H1 (cell line): ENCODE measurements at regions not wholly inside any gene's neighbourhood (a gene's known extent, or its start where the extent isn't known, plus 50 kb on each side); places are given as distances from the start of the nearest gene placed in this dataset.

Experiments
- ASH2L ChIP-seq: fragments of 200-600, 300-600 bp; sonication (generic); IDR thresholded peaks from one replicate; pipeline ENCODE4 v1.7.1; 2017; ENCODE audit warnings: low read length
- CTBP2 ChIP-seq: IDR thresholded peaks from 2 replicates; pipeline ENCODE4 v1.7.0; 2011; ENCODE audit warnings: borderline replicate concordance, mild to moderate bottlenecking, moderate library complexity, mixed read lengths, low read length; ENCODE audit not compliant: insufficient read depth, insufficient read length
- EZH2 ChIP-seq: fragments of 200-600 bp; sonication (generic); IDR thresholded peaks from 2 replicates; pipeline ENCODE4 v1.7.1; 2012; ENCODE audit warnings: low read depth, mild to moderate bottlenecking, moderate library complexity, low read length, inconsistent platforms; ENCODE audit not compliant: severe bottlenecking
- GTF2F1 ChIP-seq: IDR thresholded peaks from 2 replicates; pipeline ENCODE4 v1.6.1; 2012; ENCODE audit warnings: low read depth, low read length, improper control_type of control experiment, borderline replicate concordance
- HDAC6 ChIP-seq: IDR thresholded peaks from one replicate; pipeline ENCODE4 v1.7.1; 2012; ENCODE audit warnings: low read depth, mild to moderate bottlenecking, inconsistent platforms, low read length, moderate library complexity
- NANOG ChIP-seq: IDR thresholded peaks from 2 replicates; pipeline ENCODE4 v1.6.1; 2011; ENCODE audit warnings: low read length, low read depth, mild to moderate bottlenecking, inconsistent platforms; ENCODE audit not compliant: insufficient read depth, poor library complexity, severe bottlenecking
- RFX5 ChIP-seq: IDR thresholded peaks from 2 replicates; pipeline ENCODE4 v1.6.1; 2011; ENCODE audit warnings: low read depth, low read length, improper control_type of control experiment, borderline replicate concordance
- SP1 ChIP-seq: IDR thresholded peaks from 2 replicates; pipeline ENCODE4 v1.6.1; 2011; ENCODE audit warnings: low read depth, low read length
- TEAD4 ChIP-seq: IDR thresholded peaks from 2 replicates; pipeline ENCODE4 v1.6.1; 2012; ENCODE audit warnings: low read depth, low read length, inconsistent platforms, mixed read lengths
- TF ChIP-seq, protein P1 (sequence below): fragments of 300-600 bp; sonication (generic); IDR thresholded peaks from 2 replicates; pipeline ENCODE4 v1.7.1; 2012; ENCODE audit warnings: low read length, moderate library complexity, mild to moderate bottlenecking, inconsistent platforms; ENCODE audit not compliant: insufficient replicate concordance

DNA sequence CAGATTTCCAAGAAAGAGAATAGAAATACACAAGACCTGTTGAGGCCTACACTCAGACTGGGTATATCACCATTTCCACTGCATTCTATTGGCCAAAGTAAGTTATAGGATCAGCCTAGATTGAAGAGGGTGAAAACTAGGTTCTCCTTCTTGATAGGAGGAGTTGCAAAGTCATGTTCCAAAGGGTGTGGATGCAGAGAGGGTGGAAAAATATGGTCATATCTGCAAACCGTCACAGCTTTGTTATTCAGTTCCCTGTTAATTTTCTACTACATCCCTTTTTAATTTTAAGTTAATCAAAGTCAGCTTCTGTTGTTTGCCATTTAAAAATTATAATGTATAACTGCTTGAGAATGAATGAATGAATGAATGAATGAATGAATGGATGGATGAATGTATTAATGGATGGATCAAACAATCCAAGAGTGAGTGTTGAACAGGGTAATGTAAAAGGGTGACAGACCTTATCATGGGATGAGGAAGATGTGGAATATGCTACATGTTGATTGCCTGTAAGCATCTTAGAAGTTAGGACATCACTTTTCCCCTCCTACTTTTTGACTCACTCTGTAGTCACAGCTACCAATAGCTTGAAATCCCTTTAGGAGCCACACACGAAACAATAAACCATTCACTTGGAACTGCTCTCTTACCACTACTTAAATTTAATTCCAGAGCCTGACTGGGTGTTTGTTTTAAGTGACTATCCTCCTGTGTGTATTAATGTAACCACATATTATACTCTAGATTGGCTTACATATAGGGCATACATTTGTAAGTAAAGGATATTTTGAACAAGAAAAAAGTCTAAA is 121.5 kb downstream of the CCDC34 start (continued):
- TF ChIP-seq, protein P1, sequence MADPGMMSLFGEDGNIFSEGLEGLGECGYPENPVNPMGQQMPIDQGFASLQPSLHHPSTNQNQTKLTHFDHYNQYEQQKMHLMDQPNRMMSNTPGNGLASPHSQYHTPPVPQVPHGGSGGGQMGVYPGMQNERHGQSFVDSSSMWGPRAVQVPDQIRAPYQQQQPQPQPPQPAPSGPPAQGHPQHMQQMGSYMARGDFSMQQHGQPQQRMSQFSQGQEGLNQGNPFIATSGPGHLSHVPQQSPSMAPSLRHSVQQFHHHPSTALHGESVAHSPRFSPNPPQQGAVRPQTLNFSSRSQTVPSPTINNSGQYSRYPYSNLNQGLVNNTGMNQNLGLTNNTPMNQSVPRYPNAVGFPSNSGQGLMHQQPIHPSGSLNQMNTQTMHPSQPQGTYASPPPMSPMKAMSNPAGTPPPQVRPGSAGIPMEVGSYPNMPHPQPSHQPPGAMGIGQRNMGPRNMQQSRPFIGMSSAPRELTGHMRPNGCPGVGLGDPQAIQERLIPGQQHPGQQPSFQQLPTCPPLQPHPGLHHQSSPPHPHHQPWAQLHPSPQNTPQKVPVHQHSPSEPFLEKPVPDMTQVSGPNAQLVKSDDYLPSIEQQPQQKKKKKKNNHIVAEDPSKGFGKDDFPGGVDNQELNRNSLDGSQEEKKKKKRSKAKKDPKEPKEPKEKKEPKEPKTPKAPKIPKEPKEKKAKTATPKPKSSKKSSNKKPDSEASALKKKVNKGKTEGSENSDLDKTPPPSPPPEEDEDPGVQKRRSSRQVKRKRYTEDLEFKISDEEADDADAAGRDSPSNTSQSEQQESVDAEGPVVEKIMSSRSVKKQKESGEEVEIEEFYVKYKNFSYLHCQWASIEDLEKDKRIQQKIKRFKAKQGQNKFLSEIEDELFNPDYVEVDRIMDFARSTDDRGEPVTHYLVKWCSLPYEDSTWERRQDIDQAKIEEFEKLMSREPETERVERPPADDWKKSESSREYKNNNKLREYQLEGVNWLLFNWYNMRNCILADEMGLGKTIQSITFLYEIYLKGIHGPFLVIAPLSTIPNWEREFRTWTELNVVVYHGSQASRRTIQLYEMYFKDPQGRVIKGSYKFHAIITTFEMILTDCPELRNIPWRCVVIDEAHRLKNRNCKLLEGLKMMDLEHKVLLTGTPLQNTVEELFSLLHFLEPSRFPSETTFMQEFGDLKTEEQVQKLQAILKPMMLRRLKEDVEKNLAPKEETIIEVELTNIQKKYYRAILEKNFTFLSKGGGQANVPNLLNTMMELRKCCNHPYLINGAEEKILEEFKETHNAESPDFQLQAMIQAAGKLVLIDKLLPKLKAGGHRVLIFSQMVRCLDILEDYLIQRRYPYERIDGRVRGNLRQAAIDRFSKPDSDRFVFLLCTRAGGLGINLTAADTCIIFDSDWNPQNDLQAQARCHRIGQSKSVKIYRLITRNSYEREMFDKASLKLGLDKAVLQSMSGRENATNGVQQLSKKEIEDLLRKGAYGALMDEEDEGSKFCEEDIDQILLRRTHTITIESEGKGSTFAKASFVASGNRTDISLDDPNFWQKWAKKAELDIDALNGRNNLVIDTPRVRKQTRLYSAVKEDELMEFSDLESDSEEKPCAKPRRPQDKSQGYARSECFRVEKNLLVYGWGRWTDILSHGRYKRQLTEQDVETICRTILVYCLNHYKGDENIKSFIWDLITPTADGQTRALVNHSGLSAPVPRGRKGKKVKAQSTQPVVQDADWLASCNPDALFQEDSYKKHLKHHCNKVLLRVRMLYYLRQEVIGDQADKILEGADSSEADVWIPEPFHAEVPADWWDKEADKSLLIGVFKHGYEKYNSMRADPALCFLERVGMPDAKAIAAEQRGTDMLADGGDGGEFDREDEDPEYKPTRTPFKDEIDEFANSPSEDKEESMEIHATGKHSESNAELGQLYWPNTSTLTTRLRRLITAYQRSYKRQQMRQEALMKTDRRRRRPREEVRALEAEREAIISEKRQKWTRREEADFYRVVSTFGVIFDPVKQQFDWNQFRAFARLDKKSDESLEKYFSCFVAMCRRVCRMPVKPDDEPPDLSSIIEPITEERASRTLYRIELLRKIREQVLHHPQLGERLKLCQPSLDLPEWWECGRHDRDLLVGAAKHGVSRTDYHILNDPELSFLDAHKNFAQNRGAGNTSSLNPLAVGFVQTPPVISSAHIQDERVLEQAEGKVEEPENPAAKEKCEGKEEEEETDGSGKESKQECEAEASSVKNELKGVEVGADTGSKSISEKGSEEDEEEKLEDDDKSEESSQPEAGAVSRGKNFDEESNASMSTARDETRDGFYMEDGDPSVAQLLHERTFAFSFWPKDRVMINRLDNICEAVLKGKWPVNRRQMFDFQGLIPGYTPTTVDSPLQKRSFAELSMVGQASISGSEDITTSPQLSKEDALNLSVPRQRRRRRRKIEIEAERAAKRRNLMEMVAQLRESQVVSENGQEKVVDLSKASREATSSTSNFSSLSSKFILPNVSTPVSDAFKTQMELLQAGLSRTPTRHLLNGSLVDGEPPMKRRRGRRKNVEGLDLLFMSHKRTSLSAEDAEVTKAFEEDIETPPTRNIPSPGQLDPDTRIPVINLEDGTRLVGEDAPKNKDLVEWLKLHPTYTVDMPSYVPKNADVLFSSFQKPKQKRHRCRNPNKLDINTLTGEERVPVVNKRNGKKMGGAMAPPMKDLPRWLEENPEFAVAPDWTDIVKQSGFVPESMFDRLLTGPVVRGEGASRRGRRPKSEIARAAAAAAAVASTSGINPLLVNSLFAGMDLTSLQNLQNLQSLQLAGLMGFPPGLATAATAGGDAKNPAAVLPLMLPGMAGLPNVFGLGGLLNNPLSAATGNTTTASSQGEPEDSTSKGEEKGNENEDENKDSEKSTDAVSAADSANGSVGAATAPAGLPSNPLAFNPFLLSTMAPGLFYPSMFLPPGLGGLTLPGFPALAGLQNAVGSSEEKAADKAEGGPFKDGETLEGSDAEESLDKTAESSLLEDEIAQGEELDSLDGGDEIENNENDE = no peak
- TF ChIP-seq HDAC6 (no peak), EZH2 (no peak), RFX5 (no peak), CTBP2 (no peak), SP1 (no peak), ASH2L (no peak), GTF2F1 (no peak), TEAD4 (no peak), NANOG (no peak)
